Head of caudate nucleus (tissue), 42 donors: ENCODE measurements at regions not wholly inside any gene's neighbourhood (a gene's known extent, or its start where the extent isn't known, plus 50 kb on each side); places are given as distances from the start of the nearest gene placed in this dataset.
"Not testable (repeated sequence)": the region's sequence is repeated elsewhere in the genome, so short reads cannot be mapped to it uniquely, and the experiment has no call there.

Experiments used
- DNase-seq, 42 donors: peaks; one replicate each; pipeline versions ENCODE4 v3.0.0 to v3.0.0-alpha.2; 2020 to 2021; ENCODE audit warnings: mixed read lengths in 7 of 42
- intact Hi-C: fragments of 100-400 bp; cut with DNase I; formaldehyde crosslinking; loops from one replicate; pipeline ENCODE4 v1.15.0; 2022

- DNase-seq: peak in 2 of 42 donors; percentile 6 to 13
- intact Hi-C loops: no loop called here
These were observed 210.8 kb upstream of the SLC35G4 start for GRCh38 chr18:11398625-11399024.

DNA sequence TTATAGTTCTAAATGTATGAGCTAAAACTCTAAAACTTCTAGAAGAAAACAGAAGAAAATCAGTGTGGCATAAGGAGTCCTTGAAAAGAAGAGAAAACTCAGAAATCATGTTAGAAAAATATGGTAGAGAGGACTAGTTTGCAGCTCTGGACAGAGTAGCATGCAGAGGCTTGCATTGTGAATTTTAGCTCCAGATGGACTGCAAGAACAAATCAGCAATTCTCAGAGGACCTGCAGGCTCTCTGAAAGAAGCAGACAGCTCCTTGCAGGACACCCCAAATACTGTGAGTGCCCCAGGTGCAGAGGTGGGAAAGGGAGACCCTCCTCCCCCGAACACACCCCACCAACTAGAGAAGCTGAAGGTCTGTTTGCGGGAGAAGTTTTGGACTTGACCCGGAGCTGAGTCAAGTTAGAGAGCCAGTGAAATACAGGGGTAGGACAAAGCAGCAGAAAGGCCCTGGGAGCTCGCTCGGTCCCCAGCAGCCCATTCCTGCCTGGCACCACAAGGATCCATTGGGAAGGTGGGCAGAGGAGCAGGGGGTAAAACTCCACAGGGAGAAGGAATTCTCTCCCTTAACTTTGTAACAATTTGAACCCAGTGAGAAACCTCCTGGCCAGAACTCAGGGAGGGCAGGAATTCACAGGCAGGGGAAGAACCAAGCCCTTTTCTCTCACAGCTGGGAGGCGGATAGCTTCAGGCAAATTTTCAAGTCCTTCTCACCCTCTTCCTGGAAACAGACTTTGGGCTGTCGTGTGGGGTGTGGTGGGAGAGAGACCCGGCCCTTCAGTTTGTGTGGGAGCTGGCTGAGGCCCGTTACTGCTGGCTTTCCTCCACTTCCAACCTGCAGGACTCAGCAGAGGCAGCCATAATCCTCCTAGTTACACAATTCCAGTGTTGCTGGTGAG lies 216.2 kb upstream of the SLC35G4 start:
- DNase-seq: no peak
- intact Hi-C loops: no loop called here

DNA sequence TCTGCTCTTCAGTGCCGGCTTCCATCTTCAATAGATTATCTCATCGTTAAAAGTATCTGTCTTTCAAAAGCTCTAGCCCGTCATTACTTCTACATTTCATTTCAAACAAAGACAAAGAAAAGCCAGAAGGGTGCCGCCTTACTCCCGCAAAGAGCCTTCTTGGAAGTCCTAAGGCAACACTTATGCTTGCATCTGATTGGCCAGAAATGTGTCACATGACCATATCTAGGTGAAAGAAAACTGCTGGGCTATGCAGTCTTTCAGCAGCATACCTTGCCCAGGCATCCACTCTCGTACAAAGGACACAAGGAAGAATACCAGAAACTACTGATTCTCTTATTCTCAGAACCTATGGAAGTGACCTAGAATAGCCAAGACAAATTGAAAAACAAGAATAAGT lies 217.1 kb upstream of the SLC35G4 start:
- DNase-seq: no peak
- intact Hi-C loops: no loop called here

DNA sequence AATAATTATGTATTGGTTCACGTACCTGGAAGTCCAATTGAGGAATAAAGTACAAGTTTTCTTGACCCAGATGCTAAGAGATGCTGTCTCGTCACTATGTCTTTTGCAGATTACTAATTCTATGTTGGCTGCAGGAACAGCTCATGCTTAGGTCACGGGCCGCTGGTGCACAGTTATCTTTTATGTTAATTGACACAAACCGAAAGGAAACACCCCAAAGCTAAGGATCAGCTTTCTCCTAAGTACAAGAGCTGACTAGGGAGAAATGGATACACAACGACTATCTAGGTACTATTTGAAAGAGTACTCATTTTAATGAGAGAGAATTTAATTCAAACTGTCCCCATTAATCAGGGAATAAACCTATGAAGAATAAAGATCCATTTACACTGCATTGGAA lies 217.7 kb upstream of the SLC35G4 start:
- DNase-seq: no peak
- intact Hi-C loops: no loop called here

- DNase-seq: no peak
- intact Hi-C loops: no loop called here
These were observed 220.4 kb upstream of the SLC35G4 start for GRCh38 chr18:11388755-11389680.

DNA sequence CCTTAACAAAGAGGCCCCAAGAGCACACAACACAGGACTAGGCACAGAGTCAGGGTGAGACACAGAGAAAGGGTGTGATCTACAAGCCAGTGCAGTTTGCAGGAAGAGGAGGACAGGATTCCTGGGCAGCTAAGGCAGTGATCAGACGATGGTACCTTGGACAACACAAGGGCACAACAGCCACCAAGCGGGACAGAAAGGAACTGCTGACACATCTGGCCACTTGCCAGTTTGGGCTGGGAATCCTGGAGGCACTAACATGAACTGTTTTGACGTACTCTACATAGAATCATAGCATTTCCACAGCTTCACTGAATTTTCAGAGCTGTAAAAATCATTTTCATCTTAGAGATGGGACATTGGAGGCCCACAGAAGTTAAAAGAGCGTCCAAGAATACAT lies 221.5 kb upstream of the SLC35G4 start:
- peak in 31 of 42 donors; percentile 8 to 71 (median 34) for DNase-seq
- intact Hi-C loops: no loop called here

- no peak for DNase-seq
- intact Hi-C loops: no loop called here
These were observed 226.0 kb upstream of the SLC35G4 start for GRCh38 chr18:11383381-11383780.

DNA sequence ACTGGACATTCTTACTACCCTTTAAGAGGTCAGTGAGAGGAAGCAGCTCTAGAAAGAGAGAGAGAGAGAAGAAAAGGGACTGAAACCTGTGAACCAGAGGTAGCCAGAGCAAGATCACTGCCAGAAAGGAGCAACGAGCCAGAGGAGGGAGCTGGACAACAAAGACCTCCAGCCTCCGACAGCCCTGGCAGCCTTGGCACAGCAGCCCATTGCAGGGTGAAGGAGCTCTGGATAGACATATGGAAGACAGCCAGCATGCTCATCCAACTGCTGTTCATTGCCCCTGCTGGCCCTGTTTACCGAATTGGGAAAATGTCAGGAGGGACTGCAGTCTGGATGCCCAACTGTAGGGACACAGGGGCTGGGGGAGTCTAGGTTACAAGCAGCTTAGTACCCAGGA lies 228.4 kb upstream of the SLC35G4 start:
- intact Hi-C loops: no loop called here
- no peak for DNase-seq

- no peak for DNase-seq
- intact Hi-C loops: no loop called here
These were observed 229.7 kb upstream of the SLC35G4 start for GRCh38 chr18:11379660-11380059.

- intact Hi-C loops: no loop called here
- no peak for DNase-seq
These were observed 228.6 kb upstream of the PIEZO2 start for GRCh38 chr18:11377766-11378540.

DNA sequence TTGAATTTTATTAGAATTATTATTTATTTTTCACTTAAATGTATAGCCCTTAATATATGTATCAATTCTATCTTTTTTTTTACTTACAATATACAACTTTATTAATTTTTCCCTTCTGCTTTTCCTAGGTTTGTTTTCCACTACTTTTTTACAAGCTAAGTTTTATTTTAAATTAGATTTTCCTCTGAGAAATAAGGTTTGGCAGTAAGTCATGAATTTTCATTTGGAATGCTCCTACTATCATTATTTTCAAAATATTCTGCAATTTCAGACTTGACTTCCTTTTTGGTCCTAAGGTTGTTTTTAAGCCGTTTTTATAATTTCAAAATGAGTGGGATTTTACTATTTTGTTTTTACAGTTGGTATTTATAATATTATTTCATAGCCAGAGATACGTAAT lies 222.8 kb upstream of the PIEZO2 start:
- DNase-seq: no peak
- intact Hi-C loops: no loop called here

GRCh38 chr18:11369556-11369955 lies 220.2 kb upstream of the PIEZO2 start:
- DNase-seq: no peak
- intact Hi-C loops: no loop called here

- DNase-seq: no peak
- intact Hi-C loops: no loop called here
These were observed 218.7 kb upstream of the PIEZO2 start for GRCh38 chr18:11368020-11368419.

DNA sequence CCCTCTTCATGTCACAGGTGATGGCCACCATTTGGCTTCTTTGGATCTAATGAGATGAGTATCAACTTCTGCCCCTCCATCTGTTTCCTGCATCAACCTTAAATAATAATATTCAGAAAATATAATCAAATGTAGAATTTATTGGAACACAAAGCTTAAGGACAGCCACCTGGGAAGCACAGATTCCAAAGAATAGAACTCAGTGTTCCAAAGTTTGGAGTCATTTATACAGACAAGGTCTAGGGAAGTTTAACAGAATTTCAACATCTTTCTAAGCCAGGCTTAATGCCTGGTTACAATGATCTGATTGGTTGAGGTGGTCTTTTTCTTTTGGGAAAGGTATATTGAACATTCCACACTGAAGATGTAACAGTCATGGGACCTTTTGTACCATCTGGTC lies 218.0 kb upstream of the PIEZO2 start:
- no peak for DNase-seq
- intact Hi-C loops: no loop called here

DNA sequence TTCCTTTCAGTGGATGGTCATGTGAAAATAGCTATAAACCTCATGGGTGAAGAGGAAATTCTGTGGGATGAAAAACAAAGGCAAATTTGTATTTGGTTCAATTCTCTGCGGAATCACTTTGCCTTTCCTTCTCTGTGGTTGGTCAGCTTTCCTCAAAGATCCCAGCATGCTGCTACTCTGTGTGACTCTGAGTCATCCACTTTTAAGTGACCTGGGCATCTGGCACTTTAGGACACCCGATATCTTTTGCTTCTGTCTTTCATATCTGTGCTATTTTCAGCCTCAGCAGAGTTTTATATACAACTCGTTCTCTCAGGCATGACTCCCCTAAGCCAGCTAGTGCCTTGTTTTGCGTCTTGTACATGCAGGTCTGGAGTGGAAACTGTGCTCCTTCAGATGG lies 217.0 kb upstream of the PIEZO2 start:
- DNase-seq: no peak
- intact Hi-C loops: no loop called here

DNA sequence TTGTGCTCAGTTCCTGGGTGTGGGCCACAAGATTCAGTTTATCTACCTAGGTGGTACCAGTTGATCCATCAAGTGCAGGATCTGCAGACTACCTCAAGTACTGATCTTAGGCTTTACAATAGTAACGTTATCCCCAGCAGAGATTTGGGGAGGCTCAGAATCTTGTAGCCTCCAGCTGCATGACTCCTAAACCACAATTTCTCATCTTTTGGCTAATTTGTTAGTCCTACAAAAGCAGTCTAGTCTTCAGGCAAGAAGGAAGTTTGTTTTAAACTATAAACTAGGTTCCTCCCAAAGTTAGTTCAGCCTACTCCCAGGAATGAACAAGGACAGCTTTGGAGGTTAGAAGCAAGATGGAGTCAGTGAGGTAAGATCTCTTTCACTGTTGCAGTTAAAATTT lies 213.5 kb upstream of the PIEZO2 start:
- intact Hi-C loops: no loop called here
- DNase-seq: no peak

DNA sequence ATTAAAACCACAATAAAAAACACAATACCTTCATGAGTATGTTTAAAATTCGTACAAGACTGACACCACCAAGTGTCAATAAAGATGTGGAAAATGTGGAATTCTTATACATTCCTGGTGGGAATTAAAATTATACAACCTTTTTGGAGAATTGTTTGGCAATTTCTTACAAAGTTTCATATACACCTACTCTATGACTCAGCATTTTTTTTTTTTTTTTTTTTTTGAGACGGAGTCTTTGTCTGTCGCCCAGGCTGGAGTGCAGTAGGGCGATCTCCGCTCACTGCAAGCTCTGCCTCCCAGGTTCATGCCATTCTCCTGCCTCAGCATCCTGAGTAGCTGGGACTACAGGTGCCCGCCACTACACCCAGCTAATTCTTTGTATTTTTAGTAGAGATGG lies 212.5 kb upstream of the PIEZO2 start:
- intact Hi-C loops: not testable (repeated sequence)

DNA sequence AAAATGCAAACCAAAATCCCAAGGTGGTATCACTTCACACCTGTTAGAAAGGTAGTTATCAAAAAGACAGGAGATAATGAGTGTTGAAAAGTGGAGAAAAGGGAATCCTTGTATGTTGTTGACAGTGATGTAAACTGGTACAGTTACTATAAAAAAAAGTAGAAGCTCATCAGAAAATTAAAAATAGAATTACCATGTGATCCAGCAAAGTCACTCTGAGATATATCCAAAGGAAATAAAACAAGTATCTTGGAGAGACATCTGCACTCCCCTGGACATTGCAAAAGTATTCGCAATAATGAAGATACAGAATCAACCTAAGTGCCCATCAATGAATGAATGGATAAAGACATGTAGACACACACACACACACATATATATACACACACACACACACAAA lies 208.3 kb upstream of the PIEZO2 start:
- no peak for DNase-seq
- intact Hi-C loops: no loop called here

More for the DNA sequence above, 212.5 kb upstream of the PIEZO2 start:
- not testable (repeated sequence) for DNase-seq

DNA sequence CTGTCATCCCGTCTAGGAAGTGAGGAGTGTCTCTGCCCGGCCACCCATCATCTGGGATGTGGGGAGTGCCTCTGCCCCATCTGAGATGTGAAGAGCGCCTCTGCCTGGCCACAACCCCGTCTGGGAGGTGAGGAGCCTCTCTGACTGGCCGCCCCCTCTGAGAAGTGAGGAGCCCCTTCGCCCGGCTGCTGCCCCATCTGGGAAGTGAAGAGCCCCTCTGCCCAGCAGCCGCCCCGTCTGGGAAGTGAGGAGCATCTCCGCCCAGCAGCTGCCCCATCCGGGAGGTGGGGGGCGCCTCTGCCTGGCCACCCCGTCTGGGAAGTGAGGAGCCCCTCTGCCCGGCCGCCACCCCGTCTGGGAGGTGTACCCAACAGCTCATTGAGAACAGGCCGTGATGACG lies 195.2 kb upstream of the PIEZO2 start:
- DNase-seq, intact Hi-C loops: not testable (repeated sequence)
